Astrocyte of the spinal cord (primary cell): ENCODE measurements at regions not wholly inside any gene's neighbourhood (a gene's known extent, or its start where the extent isn't known, plus 50 kb on each side); places are given as distances from the start of the nearest gene placed in this dataset.

Experiments used
- DNase-seq: peaks from one replicate; pipeline ENCODE4 v3.0.0; 2011; ENCODE audit warnings: low read depth, low spot score
- H3K4me3 ChIP-seq: 2 replicates; pipeline ENCODE4 v1.5.1; 2011; ENCODE audit warnings: low read depth, mild to moderate bottlenecking, low read length, moderate library complexity
- in situ Hi-C: cut with HindIII; loops from 2 replicates; pipeline ENCODE4 v1.10.0; 2017; ENCODE audit warnings: low sequenced_read_pairs
- TF ChIP-seq, protein P1 (sequence below): IDR thresholded peaks from 2 replicates; pipeline ENCODE4 v1.5.1; 2012; ENCODE audit warnings: low read depth, mild to moderate bottlenecking, low read length, inconsistent platforms

DNA sequence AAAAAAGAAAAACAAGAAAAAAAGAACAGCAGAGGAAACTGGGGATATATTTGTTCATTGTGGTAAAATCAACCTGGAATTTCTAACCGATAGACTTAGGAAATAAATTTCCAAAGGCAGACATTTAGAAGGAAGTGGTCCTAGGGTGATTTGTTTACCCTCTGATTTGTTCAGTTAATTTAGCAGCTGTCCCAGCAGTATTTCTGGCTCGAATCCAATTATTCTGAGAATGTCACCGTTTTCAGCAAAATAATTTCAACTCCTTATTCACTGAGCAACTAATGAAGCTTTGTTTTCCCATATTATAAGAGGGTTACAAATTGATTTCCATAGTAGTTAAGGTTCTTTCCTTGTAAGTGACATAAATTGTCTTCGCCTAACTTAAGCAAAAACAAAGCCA, 285.2 kb upstream of the SYT10 start:
- H3K4me3 ChIP-seq, result no peak overlapping the region
- DNase-seq, result no peak
- TF ChIP-seq, protein P1, sequence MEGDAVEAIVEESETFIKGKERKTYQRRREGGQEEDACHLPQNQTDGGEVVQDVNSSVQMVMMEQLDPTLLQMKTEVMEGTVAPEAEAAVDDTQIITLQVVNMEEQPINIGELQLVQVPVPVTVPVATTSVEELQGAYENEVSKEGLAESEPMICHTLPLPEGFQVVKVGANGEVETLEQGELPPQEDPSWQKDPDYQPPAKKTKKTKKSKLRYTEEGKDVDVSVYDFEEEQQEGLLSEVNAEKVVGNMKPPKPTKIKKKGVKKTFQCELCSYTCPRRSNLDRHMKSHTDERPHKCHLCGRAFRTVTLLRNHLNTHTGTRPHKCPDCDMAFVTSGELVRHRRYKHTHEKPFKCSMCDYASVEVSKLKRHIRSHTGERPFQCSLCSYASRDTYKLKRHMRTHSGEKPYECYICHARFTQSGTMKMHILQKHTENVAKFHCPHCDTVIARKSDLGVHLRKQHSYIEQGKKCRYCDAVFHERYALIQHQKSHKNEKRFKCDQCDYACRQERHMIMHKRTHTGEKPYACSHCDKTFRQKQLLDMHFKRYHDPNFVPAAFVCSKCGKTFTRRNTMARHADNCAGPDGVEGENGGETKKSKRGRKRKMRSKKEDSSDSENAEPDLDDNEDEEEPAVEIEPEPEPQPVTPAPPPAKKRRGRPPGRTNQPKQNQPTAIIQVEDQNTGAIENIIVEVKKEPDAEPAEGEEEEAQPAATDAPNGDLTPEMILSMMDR, result no peak
- in situ Hi-C loops, result no loop called here

DNA sequence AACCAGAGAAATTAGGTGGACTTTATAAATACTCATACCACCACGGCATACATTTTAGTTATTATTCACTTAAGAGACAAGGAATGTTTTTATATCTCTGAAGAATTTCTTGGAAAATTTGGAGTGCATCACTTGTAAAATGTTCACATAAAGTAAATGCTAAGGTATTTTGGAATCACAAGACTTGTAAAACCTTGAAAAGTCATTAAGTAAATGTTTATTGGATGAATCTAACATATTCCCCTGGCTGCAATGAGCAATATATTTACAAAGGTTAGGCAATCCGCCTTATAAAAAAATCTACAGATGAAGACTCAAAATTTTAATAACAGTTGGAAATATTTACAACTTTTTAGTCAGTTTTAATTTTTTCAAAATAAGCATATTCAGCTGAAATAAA, 287.4 kb upstream of the ALG10 start:
- DNase-seq, result no peak
- TF ChIP-seq, protein P1, result no peak
- in situ Hi-C loops, result no loop called here
- H3K4me3 ChIP-seq, result no peak overlapping the region

DNA sequence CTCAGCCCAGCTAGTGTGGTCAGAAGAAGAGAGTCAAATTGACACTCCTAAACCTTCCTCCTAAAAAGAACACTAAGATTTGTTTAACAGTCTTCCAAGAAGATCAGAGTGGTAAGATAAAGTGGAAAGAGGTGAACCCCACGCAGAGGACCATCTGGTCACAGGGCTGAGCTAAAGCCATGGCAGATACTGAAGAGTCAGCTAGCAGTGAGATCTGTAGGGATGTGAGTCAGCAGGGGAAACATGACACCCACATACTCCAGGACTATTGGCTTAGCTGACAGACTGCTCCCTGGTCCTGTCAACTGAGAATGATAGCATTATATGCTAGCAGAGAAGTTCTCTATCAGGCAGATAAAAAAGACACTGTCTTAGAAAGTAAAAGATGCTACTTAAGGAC, 269.4 kb upstream of the ALG10 start:
- no peak for DNase-seq
- TF ChIP-seq, protein P1, result no peak
- H3K4me3 ChIP-seq, result no peak overlapping the region
- in situ Hi-C loops, result no loop called here

- in situ Hi-C loops, result no loop called here
- DNase-seq, result no peak
- no peak overlapping the region for H3K4me3 ChIP-seq
- TF ChIP-seq, protein P1, result no peak
Observed at GRCh38 chr12:33757701-33758100, 264.6 kb upstream of the ALG10 start.

GRCh38 chr12:33759279-33759678, 263.0 kb upstream of the ALG10 start:
- H3K4me3 ChIP-seq, result no peak overlapping the region
- TF ChIP-seq, protein P1, result no peak
- no peak for DNase-seq
- in situ Hi-C loops, result no loop called here

- in situ Hi-C loops, result no loop called here
- TF ChIP-seq, protein P1, result no peak
- no peak for DNase-seq
- H3K4me3 ChIP-seq, result no peak overlapping the region
Observed at GRCh38 chr12:33763331-33763730, 259.0 kb upstream of the ALG10 start.

- H3K4me3 ChIP-seq, result no peak overlapping the region
- in situ Hi-C loops, result no loop called here
- DNase-seq, result no peak
- TF ChIP-seq, protein P1, result no peak
Observed at GRCh38 chr12:33770652-33771051, 251.6 kb upstream of the ALG10 start.
